Fibroblast of lung (primary cell): ENCODE measurements at regions not wholly inside any gene's neighbourhood (a gene's known extent, or its start where the extent isn't known, plus 50 kb on each side); places are given as distances from the start of the nearest gene placed in this dataset.

ENCODE experiments used
- DNase-seq, 2 donors: peaks; one replicate each; pipeline versions ENCODE4 v3.0.0 to v3.0.0-alpha.2; 2010; ENCODE audit warnings: low read depth in 2 of 2
- H2AFZ ChIP-seq: 2 replicates; pipeline ENCODE4 v1.5.1; 2012; ENCODE audit warnings: low read length, control low read depth, inconsistent platforms
- H3K27ac ChIP-seq: 2 replicates; pipeline ENCODE4 v1.5.1; 2011; ENCODE audit warnings: low read length, control low read depth; ENCODE audit not compliant: insufficient read depth
- H3K27me3 ChIP-seq: 2 replicates; pipeline ENCODE4 v1.5.1; 2011; ENCODE audit warnings: mild to moderate bottlenecking, low read length; ENCODE audit not compliant: control insufficient read depth, insufficient read depth
- H3K36me3 ChIP-seq: 2 replicates; pipeline ENCODE4 v1.5.1; 2011; ENCODE audit warnings: low read length; ENCODE audit not compliant: control insufficient read depth, insufficient read depth
- H3K4me1 ChIP-seq: 2 replicates; pipeline ENCODE4 v1.5.1; 2011; ENCODE audit warnings: low read length; ENCODE audit not compliant: control insufficient read depth, insufficient read depth; ENCODE audit errors: extremely low read depth
- H3K4me2 ChIP-seq: 2 replicates; pipeline ENCODE4 v1.5.1; 2011; ENCODE audit warnings: low read length, control low read depth; ENCODE audit not compliant: insufficient read depth; ENCODE audit errors: extremely low read depth
- H3K4me3 ChIP-seq, 4 experiments: fragments of 200-600 bp in 1 of 4; sonication (generic) in 1 of 4; replicated peaks in 1 of 4; 2 replicates each; pipeline ENCODE4 v1.5.1; 2011 to 2016; ENCODE audit warnings: low read length in 4 of 4, low read depth in 3 of 4, mild to moderate bottlenecking in 3 of 4, control low read depth in 2 of 4, inconsistent platforms in 1 of 4, mixed read lengths in 1 of 4; ENCODE audit not compliant: insufficient read depth in 1 of 4; ENCODE audit errors: control extremely low read depth in 1 of 4
- H3K79me2 ChIP-seq: 2 replicates; pipeline ENCODE4 v1.5.1; 2012; ENCODE audit warnings: mild to moderate bottlenecking, low read length, inconsistent platforms; ENCODE audit not compliant: control insufficient read depth, insufficient read depth
- H3K9ac ChIP-seq: 2 replicates; pipeline ENCODE4 v1.5.1; 2011; ENCODE audit warnings: mild to moderate bottlenecking, low read length, control low read depth; ENCODE audit not compliant: insufficient read depth
- H3K9me3 ChIP-seq: 2 replicates; pipeline ENCODE4 v1.5.1; 2012; ENCODE audit warnings: low read depth, low read length; ENCODE audit not compliant: control insufficient read depth, insufficient read depth
- H4K20me1 ChIP-seq: 2 replicates; pipeline ENCODE4 v1.5.1; 2011; ENCODE audit warnings: low read length; ENCODE audit not compliant: control insufficient read depth, insufficient read depth; ENCODE audit errors: extremely low read depth
- CTCF ChIP-seq, 2 donors: IDR thresholded peaks in 1 of 2; conservative IDR thresholded peaks in 1 of 2; 1 replicate in 1 of 2; 2 replicates in 1 of 2; pipeline ENCODE4 v1.5.1; 2011 to 2012; ENCODE audit warnings: low read length in 2 of 2, control low read depth in 1 of 2, inconsistent platforms in 1 of 2, low read depth in 1 of 2, mild to moderate bottlenecking in 1 of 2
- EZH2 ChIP-seq: IDR thresholded peaks from 2 replicates; pipeline ENCODE4 v1.5.1; 2012; ENCODE audit warnings: low read length, control low read depth, mild to moderate bottlenecking; ENCODE audit errors: missing control alignments

- H3K4me1 ChIP-seq: no peaks in the 10 kb centered on the region
- H3K9ac ChIP-seq: no peak overlapping the region
Measured at GRCh38 chr19:31513841-31514240, 164.6 kb upstream of the TSHZ3 start.

GRCh38 chr19:31515931-31516330, 166.7 kb upstream of the TSHZ3 start:
- Histone ChIP-seq H3K9ac (no peak overlapping the region), H3K79me2 (no peaks in the 10 kb centered on the region), H2AFZ (no peak overlapping the region), H3K4me1 (no peaks in the 10 kb centered on the region), H3K4me2 (no peak overlapping the region), H4K20me1 (no peaks in the 10 kb centered on the region), H3K4me3 (peak overlapping the region in 1 of 4 experiments; percentile 11), H3K36me3 (no peaks in the 10 kb centered on the region), H3K9me3 (no peaks in the 10 kb centered on the region), H3K27me3 (no peaks in the 10 kb centered on the region), H3K27ac (no peak overlapping the region)
- DNase-seq: peak in 1 of 2 donors; percentile 55
- TF ChIP-seq EZH2 (no peak), CTCF (conservative IDR thresholded peaks at IDR 0.05 in 1 of 2, IDR thresholded peaks at IDR 0.05 in 1 of 2; ENCODE audit: low read depth in 1 of 2, low read length in 2 of 2) (no peak)

More at GRCh38 chr19:31513841-31514240, 164.6 kb upstream of the TSHZ3 start:
- Histone ChIP-seq H2AFZ (no peak overlapping the region), H4K20me1 (no peaks in the 10 kb centered on the region), H3K4me2 (no peak overlapping the region), H3K9me3 (no peaks in the 10 kb centered on the region), H3K79me2 (no peaks in the 10 kb centered on the region), H3K27me3 (no peaks in the 10 kb centered on the region), H3K27ac (no peak overlapping the region), H3K4me3 (no peak overlapping the region), H3K36me3 (no peaks in the 10 kb centered on the region)
- TF ChIP-seq EZH2: no peak
- no peak for TF ChIP-seq CTCF (conservative IDR thresholded peaks at IDR 0.05 in 1 of 2, IDR thresholded peaks at IDR 0.05 in 1 of 2; ENCODE audit: low read depth in 1 of 2, low read length in 2 of 2)
- no peak for DNase-seq

- H3K4me1 ChIP-seq: no peaks in the 10 kb centered on the region
- no peaks in the 10 kb centered on the region for H4K20me1 ChIP-seq
- no peak overlapping the region for H3K27ac ChIP-seq
- TF ChIP-seq EZH2: no peak
- TF ChIP-seq CTCF (conservative IDR thresholded peaks at IDR 0.05 in 1 of 2, IDR thresholded peaks at IDR 0.05 in 1 of 2; ENCODE audit: low read depth in 1 of 2, low read length in 2 of 2): no peak
- H2AFZ ChIP-seq: no peak overlapping the region
- no peaks in the 10 kb centered on the region for H3K79me2 ChIP-seq
- no peaks in the 10 kb centered on the region for H3K27me3 ChIP-seq
- H3K4me3 ChIP-seq: no peak overlapping the region
- no peak overlapping the region for H3K9ac ChIP-seq
- no peaks in the 10 kb centered on the region for H3K9me3 ChIP-seq
- DNase-seq: no peak
- H3K36me3 ChIP-seq: no peaks in the 10 kb centered on the region
- H3K4me2 ChIP-seq: no peak overlapping the region
Measured at GRCh38 chr19:31516756-31517155, 167.5 kb upstream of the TSHZ3 start.
